HG02571 (cell line): ENCODE measurements at regions not wholly inside any gene's neighbourhood (a gene's known extent, or its start where the extent isn't known, plus 50 kb on each side); places are given as distances from the start of the nearest gene placed in this dataset.
"Not testable (repeated sequence)": the region's sequence is repeated elsewhere in the genome, so short reads cannot be mapped to it uniquely, and the experiment has no call there.

Experiments used
- ATAC-seq: cut with Tn5 transposase; IDR thresholded peaks from one replicate; pipeline ENCODE4 v1.9.1; 2021; ENCODE audit warnings: mild to moderate bottlenecking, moderate library complexity; ENCODE audit not compliant: unreplicated experiment

DNA sequence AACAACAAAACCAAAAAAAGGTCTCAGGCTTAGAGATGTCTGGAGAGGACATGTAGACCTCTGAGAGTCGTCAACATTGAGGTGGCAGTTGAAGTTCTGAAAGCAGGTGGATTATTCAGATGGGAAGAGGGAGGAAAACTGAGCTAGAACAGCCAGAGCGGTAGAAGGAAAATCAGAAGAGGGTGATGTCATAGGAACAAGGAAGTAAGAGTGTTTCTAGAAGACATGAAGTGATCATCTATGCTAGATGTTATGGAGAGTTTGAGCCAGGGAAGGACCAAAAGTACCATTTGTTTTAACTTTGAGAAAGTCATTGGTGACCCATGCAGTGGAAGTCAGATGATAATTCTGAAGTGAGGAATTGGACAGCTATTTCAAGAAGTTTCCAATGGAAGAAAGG, 316.2 kb upstream of the RGS6 start:
- ATAC-seq = no peak

DNA sequence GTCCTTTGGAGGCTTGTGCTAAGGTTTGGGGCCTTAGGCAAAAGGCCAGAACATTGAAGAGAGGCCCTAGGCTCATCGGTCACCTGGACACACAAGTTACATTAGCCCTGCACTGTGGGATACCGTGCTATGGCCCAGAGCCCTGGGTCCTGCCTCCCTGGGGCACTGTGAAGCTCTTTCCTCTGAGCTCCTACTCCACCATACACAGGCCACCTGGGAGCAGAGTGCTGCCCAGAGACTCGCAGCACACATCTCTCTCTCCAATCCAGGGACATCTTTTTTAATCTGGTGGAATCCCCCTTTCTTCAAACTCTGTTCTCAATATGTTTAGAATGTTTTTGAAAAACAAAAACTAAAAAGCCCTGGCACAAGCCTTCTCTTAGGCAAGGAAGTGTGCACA, 314.2 kb upstream of the RGS6 start:
- no peak for ATAC-seq

DNA sequence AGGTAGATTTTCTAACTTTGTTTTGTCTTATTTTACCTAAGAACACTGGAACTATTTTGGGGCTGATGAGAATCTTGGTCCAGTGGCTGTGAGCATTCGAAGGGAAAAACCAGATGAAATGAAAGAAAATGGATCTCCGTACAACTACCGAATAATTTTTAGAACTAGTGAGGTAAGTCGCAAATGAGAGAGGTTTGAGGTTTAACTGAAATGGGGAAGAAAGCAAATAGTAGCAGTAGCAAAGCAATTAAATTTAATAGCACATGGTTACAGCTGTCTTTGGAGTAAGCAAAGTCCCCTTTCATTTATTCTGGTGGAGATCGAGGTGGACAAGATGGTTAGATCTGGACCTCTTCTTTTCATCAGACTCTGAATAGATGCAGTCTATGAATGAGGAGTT, 313.5 kb upstream of the RGS6 start:
- no peak for ATAC-seq

DNA sequence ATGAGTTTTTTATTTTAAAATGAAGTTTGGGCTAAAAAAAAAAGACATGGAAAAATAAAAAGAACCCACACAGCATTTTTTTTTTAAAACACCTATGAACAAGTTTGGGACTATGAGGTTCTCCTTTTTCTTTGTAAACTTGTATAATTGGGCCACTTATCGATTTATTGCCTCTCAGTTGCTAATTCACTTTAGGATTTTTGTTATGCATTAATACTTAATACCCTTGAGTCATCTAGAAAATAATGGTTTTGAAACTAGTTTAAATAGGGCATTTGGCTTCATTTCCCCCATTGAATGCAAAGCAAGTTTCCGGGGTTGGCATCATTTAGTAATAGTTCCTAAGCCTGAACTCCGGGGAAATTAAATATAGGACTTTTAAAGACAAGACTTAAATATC, 312.8 kb upstream of the RGS6 start:
- ATAC-seq = no peak

DNA sequence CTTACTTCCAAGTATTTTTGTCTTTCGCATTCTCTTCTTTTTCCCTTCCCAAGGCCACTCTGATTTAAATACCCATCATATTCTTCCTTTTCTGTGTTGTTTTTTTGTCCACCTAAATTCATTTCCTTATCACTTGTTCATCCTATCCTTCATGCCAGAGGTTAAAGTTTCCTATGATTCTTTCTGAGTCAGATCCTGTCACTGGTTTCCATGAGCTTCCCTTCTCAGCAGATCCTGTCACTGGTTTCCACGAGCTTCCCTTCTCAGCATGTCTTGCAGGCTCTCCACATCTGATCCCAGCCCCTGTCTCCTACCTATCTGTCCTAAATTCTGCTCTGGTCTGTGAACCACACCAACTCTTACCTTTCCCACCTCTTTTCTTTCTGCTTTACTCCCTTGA, 311.8 kb upstream of the RGS6 start:
- no peak for ATAC-seq

DNA sequence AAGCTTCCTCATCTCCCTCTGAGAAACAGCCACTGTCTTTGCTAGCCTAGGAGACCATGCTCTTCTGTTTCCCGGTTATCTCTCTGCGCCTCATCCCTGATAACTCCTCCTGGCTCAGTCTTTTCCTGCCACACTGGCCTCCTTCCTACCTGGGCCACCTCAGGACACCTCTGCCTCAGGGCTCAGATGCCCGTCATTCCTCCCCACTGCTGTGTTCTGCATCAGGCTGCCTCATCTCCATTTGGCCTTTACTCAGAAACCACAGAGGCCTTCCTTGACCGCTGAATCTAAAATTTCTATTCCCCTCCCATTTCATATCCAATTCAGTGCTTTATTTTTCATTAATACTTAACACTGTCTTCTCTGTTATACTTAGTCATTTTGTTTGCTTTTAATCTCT, 311.0 kb upstream of the RGS6 start:
- ATAC-seq = no peak

DNA sequence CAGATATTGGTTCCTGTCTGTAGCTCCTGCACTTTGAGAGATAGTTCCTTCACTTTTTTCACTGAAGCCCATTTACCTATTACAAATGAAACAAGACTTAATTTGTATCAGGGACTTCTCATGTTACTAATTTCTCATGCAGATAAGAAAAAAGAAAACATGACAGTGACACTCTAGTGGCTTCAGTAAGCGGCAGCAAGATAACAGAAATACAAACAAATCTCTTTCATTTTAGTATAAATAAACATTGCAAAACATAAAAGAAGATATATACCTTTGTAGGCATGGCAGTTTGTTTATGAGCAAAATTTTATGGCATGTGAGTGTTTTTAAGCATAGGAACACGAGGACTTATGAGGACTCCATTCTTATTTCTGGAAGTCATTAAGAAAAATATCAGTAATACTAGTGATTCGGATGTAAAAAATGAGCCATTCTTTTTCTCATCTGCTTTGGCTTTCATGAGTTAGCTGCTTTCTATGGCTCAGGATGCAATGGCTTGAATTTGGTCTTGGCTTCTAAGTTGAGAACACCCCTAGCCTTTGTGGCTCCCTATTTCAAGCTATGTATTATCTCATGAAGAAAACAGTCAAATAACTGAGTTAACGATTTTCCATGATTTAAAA, 310.1 kb upstream of the RGS6 start:
- ATAC-seq = no peak

DNA sequence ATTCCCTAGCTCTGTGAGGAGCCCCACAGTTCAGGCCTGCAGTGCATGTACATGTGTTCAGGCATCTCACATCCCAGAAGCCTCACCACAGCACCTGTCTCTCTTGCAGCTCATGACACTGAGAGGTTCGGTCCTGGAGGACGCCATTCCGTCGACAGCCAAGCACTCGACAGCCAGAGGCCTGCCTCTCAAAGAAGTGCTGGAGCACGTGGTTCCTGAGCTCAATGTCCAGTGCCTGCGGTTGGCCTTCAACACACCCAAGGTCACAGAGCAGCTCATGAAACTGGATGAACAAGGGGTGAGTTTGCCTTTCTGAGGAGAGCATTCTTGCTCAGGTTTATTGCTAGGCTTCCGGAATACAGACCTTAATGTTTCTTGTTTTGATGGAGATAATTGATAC, 308.3 kb upstream of the RGS6 start:
- no peak for ATAC-seq

DNA sequence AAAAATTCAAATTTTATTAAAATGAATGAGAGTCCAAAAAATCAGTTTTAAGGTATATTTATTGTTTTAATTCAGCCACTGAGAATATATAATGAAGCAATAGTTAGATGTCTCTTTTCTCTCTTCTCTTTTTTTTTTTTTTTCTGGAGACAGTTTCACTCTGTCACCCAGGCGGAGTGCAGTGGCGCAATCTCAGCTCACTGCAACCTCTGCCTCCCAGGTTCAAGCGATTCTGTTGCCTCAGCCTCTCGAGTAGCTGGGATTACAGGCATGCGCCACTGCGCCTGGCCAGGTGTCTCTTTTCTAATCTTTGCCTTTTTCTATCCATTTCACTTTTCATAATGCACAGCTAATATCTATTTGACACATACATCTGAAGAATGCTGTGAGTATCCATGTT, 307.1 kb upstream of the RGS6 start:
- no peak for ATAC-seq

DNA sequence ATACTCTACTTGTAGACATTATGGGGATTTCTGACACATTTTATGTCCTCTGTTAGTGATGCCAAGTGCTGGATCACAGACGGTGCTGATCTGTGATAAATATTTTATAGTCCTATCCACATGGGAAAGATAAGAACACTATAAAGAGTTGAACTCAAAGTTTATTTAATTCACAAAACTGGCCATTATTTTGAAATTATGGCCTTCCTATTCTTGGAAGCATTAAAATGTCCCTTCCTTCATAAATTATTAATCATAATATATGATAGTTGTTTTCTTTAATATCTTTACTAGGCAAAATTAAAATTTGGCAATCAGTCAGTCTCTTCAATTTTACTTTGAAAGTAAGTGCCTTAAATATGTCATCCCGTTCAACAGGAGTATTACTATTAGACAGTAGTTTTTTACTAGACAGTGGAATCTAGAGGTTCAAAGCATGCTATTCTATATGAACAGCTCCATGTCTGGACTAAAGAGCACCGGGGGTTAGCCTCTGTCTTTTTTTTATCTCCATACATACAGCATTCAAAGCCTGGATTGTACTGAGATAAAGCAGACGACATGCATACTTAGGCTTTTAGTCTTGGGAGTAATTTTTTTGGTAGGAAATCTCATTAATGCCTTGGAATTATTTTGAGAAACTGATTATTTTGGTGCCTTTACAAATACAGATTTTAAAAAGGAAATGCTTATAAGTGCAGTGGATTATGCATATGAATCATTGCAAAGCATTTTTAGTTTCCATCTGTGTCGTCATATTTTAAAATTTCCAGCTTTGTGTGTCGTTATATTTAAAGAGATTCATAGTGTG, 306.1 kb upstream of the RGS6 start:
- no peak for ATAC-seq

DNA sequence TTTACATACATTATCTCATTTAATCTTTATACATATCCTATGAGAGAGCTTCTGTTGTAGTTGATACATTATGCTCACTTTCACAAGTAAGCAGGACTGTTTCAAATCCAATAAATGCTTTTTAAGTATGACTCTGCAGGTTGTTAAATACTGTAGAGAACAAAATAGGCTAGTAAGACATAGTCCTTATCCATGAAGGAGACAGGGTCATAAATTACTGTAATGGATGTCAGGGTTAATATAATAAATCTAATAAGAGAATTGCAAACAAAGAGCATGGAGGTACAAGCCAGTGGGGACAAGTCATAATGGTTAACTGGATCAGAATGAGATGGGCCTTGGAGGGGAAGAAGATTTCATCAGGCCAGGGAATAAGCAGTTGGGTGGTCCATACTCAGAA, 303.8 kb upstream of the RGS6 start:
- no peak for ATAC-seq

DNA sequence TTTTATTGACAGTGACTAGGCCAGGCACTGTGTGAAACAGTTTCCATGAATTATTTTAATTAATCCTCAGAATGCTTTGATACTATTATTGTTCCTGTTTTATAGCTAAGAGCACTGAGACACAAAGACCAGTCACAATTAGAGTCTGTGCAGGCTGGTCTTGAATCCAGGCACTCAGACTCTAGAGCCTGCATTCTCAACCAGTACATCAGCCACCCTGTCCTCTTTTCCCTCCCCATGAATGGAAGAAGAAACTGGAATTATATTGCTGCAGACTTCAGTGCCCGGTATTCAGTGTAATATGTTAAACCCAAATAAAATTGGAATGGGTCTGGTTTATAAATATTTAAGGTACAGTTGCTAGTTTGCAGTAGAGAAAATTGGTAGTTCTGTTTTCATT, 303.0 kb upstream of the RGS6 start:
- no peak for ATAC-seq

DNA sequence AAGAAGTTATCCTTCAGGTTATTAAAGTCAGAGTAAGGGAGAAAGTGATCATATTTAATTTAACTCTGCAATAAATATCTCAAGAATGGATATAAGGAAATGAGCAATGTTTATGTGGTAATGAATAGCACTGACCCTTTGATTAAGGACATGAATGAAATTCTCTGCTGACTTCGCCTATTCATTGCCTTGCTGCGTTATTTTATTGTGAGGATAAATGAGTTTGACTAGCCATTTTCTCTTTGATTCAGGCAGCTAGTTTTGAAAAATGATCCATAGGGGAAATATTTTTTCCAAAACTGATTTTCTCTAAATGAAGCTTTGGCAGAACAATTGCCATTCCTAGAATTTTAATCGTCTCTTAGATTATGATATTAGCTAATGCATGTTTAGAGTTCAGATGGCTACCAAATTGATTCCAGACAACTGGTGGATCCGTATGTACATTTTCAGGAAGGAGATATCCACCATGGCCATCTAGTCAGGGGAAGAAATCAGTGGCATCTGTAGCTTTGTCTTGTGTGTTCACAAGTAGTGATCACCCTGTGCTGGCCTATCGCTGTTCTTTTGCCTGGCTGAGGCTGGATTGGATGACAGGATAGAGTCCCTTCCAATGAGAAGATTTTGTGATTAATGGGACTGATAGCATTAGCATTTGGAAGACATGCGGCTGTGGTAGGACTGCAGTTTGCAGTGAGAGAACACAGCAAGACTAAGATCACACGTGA, 302.3 kb upstream of the RGS6 start:
- ATAC-seq = no peak

DNA sequence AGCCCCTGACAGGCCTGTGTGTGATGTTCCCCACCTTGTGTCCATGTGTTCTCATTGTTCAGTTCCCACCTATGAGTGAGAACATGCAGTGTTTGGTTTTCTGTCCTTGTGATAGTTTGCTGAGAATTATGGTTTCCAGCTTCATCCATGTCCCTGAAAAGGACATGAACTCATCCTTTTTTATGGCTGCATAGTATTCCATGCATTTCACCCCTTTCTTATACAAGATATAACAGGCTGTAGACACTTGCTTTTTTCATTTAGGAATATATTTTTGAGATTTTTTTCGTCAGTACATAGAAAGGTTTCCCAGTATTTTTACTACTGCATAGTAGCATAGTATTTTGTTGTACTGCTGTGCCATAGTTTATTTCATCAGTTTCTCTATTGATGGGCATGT, 301.2 kb upstream of the RGS6 start:
- not testable (repeated sequence) for ATAC-seq

DNA sequence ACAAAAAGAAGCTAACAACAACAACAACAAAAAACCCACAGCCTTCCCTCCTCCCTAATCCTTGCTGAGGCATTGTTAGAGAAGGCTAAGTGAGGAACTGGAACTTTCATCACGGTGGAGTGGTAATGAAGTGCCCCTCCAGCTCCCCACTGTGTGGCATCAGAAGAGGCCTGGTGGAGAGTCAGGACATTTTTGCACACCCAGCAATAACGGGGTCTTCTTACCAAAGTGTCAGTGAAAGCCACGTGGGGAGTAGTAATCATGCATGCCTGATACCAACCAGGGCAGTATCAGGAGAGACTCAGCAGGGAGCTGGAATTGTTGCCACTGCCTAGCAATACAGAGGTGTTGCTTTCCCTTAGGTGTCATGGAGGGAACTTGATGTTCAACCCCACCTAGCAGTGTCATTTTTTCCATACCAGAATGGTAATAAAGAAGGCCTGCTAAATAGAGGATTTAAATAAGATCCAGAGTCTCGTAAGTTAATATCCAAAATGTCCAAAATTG, 299.7 kb upstream of the RGS6 start:
- ATAC-seq = no peak

DNA sequence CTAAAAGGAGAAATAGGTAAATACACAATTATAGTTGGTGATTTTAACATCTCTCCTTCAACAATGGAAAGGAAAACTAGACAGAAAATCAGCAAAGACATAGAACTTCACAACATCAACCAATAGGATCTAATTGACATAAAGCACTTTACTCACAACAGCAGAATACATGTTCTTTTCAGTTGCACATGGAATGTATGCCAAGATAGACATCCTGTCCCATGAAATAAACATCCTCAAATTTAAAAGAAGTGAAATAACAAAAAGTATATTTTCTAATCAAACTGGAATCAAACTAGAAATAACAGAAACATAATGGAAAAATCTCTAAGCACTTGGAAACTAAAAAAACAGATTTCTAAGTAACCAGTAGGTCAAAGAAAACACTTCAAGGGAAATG, 296.2 kb upstream of the RGS6 start:
- no peak for ATAC-seq

DNA sequence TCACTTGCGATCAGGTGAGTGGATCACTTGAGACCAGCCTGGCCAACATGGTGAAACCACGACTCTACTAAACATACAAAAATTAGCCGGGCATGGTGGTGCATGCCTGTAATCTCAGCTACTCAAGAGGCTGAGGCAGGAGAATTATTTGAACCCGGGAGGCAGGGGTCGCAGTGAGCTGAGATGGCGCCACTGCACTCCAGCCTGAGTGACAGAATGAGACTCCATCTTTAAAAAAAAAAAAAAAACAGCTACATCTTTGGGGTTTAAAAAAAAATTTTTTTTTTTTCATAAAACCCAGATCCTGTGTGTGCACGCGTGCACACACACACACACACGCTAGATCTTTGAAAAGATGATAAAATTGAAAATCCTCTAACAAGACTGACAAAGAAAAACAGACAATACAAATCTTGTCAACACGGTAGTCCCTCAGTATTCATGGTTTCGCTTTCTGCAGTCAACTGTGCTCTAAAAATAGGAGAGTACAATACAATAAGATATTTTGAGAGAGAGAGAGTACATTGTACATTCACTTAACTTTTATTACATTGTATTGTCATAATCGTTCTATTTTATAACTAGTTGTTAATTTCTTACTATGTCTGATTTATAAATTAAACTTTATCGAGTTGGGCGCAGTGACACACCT, 295.3 kb upstream of the RGS6 start:
- ATAC-seq = no peak

DNA sequence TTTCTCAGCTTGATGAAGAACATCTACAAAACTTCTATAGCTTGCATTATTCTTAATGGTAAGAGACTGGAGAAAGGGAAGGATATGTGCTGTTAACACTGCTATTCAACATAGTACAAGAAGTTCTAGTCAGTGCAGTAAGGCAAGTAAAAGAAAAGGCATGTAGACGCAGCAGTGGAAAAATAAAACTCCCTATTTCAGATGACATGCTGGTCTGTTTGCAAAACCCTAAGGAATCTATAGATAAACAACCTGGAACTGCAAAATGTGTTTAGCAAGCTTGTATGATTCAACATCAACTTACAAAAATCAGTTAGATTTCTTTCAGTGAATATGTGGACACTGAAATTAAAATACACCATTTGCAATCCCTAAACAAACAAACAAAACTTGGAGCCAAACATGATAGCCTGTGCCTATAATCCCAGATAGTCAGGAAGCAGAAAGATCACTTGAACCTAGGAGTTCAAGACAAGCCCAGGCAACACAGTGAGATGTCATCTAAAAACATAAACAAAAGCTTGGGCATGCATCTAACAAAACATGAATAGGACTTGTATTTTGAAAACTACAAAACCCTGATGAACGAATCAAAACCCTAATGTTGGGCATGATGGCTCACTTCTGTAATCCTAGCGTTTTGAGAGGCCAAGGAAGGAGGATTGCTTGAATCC, 293.6 kb upstream of the RGS6 start:
- ATAC-seq = no peak

DNA sequence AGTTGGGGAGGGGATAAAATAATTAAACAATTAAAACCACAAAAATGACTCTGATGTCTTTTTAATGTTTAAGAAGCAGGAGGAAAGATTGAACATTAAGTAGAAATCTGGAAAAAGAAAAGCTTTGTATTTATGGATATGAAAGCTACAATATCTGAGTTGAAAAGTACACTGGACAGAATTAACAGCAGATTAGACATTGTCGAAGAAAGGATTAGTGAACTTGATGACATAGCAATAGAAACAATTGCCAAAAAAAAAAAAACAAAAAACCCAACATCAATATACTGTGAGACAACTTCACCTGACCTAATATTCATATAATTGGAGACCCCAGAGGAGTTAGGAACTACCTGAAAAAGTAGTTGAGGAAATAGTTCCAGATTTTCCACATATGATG, 289.5 kb upstream of the RGS6 start:
- no peak for ATAC-seq

DNA sequence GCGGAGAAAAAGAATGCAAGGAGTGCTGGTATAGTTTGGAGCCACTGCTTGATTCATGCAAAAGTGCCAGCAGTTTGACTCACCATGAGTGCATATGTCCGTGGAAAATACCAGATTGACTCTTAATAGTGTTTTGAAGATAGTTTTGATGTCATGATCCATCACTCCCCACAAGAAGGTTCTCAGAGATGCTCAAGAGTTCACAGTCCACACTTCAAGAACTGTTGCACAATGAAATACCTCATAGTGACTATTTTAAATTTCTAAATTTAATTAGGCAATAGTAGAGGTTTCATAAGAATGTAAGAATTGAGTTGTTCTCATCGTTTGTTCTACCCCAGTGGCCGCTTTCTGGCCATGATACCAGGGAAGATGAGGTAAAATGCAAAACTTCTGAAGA, 286.6 kb upstream of the RGS6 start:
- no peak for ATAC-seq

DNA sequence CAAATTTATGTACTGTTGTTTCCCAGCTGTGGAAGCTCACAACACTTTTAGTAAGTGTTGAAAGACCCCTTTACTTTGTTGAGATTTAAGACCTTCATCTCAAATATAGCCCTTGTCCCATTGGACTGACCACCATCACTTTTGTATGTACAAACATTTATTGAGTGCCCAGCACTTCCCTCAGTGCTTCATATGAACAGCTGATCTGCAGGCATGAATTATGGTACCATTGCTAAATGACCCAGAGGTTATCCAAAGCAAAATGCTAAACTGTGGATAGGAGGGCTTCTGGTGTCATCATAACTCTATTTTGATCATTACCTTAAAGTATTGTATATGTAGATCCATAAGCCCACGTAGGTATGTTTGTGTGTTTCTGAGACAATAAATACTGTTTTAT, 285.7 kb upstream of the RGS6 start:
- no peak for ATAC-seq
